ENCODE measurements at regions not wholly inside any gene's neighbourhood (a gene's known extent, or its start where the extent isn't known, plus 50 kb on each side); places are given as distances from the start of the nearest gene placed in this dataset.
"Not testable (repeated sequence)": the region's sequence is repeated elsewhere in the genome, so short reads cannot be mapped to it uniquely, and the experiment has no call there.

GRCh38 chr17:71824671-71825070 lies 296.1 kb upstream of the SOX9 start:
- FAIRE-seq (no peak), DNase-seq (ENCODE audit: insufficient read length, low spot score) (no peak)

GRCh38 chr17:71825687-71826086 lies 295.1 kb upstream of the SOX9 start:
- DNase-seq (ENCODE audit: insufficient read length, low spot score) (no peak), FAIRE-seq (no peak)

GRCh38 chr17:71828182-71828596 lies 292.6 kb upstream of the SOX9 start:
- FAIRE-seq: no peak
- no peak for DNase-seq (ENCODE audit: insufficient read length, low spot score)

- no peak for FAIRE-seq
- no peak for DNase-seq (ENCODE audit: insufficient read length, low spot score)
Observed at GRCh38 chr17:71830866-71831265, 290.0 kb upstream of the SOX9 start.

GRCh38 chr17:71842986-71843385 lies 277.8 kb upstream of the SOX9 start:
- DNase-seq (ENCODE audit: insufficient read length, low spot score) (no peak), FAIRE-seq (no peak)

GRCh38 chr17:71845337-71845736 lies 275.5 kb upstream of the SOX9 start:
- DNase-seq (ENCODE audit: insufficient read length, low spot score) (no peak), FAIRE-seq (peak; percentile 16)

- DNase-seq (ENCODE audit: insufficient read length, low spot score) (no peak), FAIRE-seq (no peak)
Observed at GRCh38 chr17:71846561-71847110, 274.2 kb upstream of the SOX9 start.

GRCh38 chr17:71849783-71850768 lies 270.7 kb upstream of the SOX9 start:
- peak; percentile 36 for FAIRE-seq
- DNase-seq (ENCODE audit: insufficient read length, low spot score): no peak

- DNase-seq (ENCODE audit: insufficient read length, low spot score) (no peak), FAIRE-seq (peak; percentile 49)
Observed at GRCh38 chr17:71850812-71851211, 270.0 kb upstream of the SOX9 start.

- no peak for DNase-seq (ENCODE audit: insufficient read length, low spot score)
- FAIRE-seq: no peak
Observed at GRCh38 chr17:71855010-71855409, 265.8 kb upstream of the SOX9 start.

- DNase-seq (ENCODE audit: insufficient read length, low spot score) (no peak), FAIRE-seq (no peak)
Observed at GRCh38 chr17:71864755-71865154, 256.1 kb upstream of the SOX9 start.

- FAIRE-seq: no peak
- DNase-seq (ENCODE audit: insufficient read length, low spot score): no peak
Observed at GRCh38 chr17:71866095-71866494, 254.7 kb upstream of the SOX9 start.

- FAIRE-seq: peak; percentile 31
Observed at GRCh38 chr17:71869293-71869692, 251.5 kb upstream of the SOX9 start.

GRCh38 chr17:71869841-71870545 lies 250.8 kb upstream of the SOX9 start:
- FAIRE-seq: no peak
- no peak for DNase-seq (ENCODE audit: insufficient read length, low spot score)

More at GRCh38 chr17:71869293-71869692, 251.5 kb upstream of the SOX9 start:
- no peak for DNase-seq (ENCODE audit: insufficient read length, low spot score)

GRCh38 chr17:71870546-71870862 lies 250.3 kb upstream of the SOX9 start:
- no peak for DNase-seq (ENCODE audit: insufficient read length, low spot score)
- FAIRE-seq: no peak

- no peak for DNase-seq (ENCODE audit: insufficient read length, low spot score)
- FAIRE-seq: no peak
Observed at GRCh38 chr17:71872843-71873485, 247.9 kb upstream of the SOX9 start.

GRCh38 chr17:71874773-71875172 lies 246.0 kb upstream of the SOX9 start:
- not testable (repeated sequence) for FAIRE-seq; DNase-seq (ENCODE audit: insufficient read length, low spot score)

- FAIRE-seq (no peak), DNase-seq (ENCODE audit: insufficient read length, low spot score) (no peak)
Observed at GRCh38 chr17:71878271-71878670, 242.5 kb upstream of the SOX9 start.

GRCh38 chr17:71878998-71879397 lies 241.8 kb upstream of the SOX9 start:
- no peak for DNase-seq (ENCODE audit: insufficient read length, low spot score)
- FAIRE-seq: no peak

- no peak for DNase-seq (ENCODE audit: insufficient read length, low spot score)
- peak; percentile 26 for FAIRE-seq
Observed at GRCh38 chr17:71881041-71881440, 239.8 kb upstream of the SOX9 start.

GRCh38 chr17:71881581-71881980 lies 239.2 kb upstream of the SOX9 start:
- DNase-seq (ENCODE audit: insufficient read length, low spot score) (no peak), FAIRE-seq (no peak)
